ENCODE measurements at regions not wholly inside any gene's neighbourhood (a gene's known extent, or its start where the extent isn't known, plus 50 kb on each side); places are given as distances from the start of the nearest gene placed in this dataset.

DNA sequence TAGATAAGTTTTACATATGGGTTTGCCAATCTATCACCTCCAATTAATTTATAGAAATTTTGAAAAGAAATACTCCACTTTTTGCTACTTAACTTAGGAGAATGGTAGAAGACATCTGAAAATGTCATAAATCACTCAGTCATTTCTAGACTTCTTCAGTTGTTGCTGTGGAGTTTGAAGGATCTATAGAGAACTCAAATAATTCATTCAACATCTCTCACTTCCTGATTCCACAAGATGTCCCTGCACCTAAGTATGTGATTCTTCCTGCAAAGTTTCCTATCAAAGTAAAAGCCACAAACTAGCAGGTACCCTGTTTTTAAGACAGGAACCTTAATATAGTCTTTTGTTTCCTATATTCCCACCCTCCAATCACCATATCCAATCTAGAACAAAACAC, 297.1 kb upstream of the ATP10B start:
- ATAC-seq, result no peak

GRCh38 chr5:161138751-161139455, 286.9 kb upstream of the ATP10B start:
- H3K4me3 ChIP-seq, result no peak overlapping the region
- H3K27me3 ChIP-seq, result no peaks in the 10 kb centered on the region
- intact Hi-C loops (cut with DNase I), result no loop called here
- no peak for ATAC-seq
- H3K36me3 ChIP-seq, result no peaks in the 10 kb centered on the region
- TF ChIP-seq POLR2A (IDR thresholded peaks at IDR 0.05) (no peak), CTCF (IDR thresholded peaks at IDR 0.05) (no peak)
- H3K27ac ChIP-seq, result no peak overlapping the region
- no peaks in the 10 kb centered on the region for H3K4me1 ChIP-seq
- DNase-seq, result no peak
- 30% methylated on average over 2 of the region's 2 CpGs for WGBS (ENCODE audit: insufficient coverage, low coverage, low lambda C conversion rate, missing lambda C conversion rate)
- no peaks in the 10 kb centered on the region for H3K9me3 ChIP-seq

More for the DNA sequence above, 297.1 kb upstream of the ATP10B start:
- intact Hi-C loops (cut with DNase I), result no loop called here
- DNase-seq, result no peak
- no peak for TF ChIP-seq CTCF (IDR thresholded peaks at IDR 0.05)
- TF ChIP-seq POLR2A (IDR thresholded peaks at IDR 0.05), result no peak
- Histone ChIP-seq H3K4me1 (no peaks in the 10 kb centered on the region), H3K27me3 (no peaks in the 10 kb centered on the region), H3K4me3 (no peak overlapping the region), H3K9me3 (no peaks in the 10 kb centered on the region), H3K36me3 (no peaks in the 10 kb centered on the region), H3K27ac (no peak overlapping the region)

GRCh38 chr5:161134956-161135355, 282.9 kb upstream of the ATP10B start:
- no peaks in the 10 kb centered on the region for H3K9me3 ChIP-seq
- H3K4me1 ChIP-seq, result no peaks in the 10 kb centered on the region
- DNase-seq (no peak), ATAC-seq (no peak)
- intact Hi-C loops (cut with DNase I), result no loop called here
- H3K27ac ChIP-seq, result no peak overlapping the region
- H3K4me3 ChIP-seq, result no peak overlapping the region
- WGBS (ENCODE audit: insufficient coverage, low coverage, low lambda C conversion rate, missing lambda C conversion rate), result 31% methylated on average over 5 of the region's 5 CpGs
- H3K36me3 ChIP-seq, result no peaks in the 10 kb centered on the region
- TF ChIP-seq CTCF (IDR thresholded peaks at IDR 0.05) (no peak), POLR2A (IDR thresholded peaks at IDR 0.05) (no peak)
- H3K27me3 ChIP-seq, result no peaks in the 10 kb centered on the region

DNA sequence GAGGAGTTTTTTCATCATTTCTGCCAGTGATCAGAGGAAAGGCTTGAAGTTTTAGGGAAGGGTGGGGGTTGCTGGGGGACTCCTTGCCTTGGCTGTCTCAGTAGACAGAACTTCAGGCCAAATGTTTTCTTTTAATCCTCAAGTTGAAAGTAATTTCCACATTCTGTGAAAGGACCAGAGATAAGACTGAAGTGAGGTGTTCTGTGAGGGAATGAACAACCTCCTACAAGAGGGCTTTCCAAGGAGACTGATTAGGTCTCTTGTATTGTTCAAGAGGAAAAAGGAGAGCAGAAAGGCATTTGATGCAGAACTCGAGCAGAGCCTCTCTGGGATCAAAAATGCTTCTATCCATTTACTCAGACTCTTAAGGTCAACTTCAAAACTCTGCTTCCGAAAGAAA, 282.1 kb upstream of the ATP10B start:
- no peak for ATAC-seq
- Histone ChIP-seq H3K4me3 (no peak overlapping the region), H3K9me3 (no peaks in the 10 kb centered on the region), H3K27me3 (no peaks in the 10 kb centered on the region), H3K27ac (no peak overlapping the region), H3K36me3 (no peaks in the 10 kb centered on the region), H3K4me1 (no peaks in the 10 kb centered on the region)
- DNase-seq, result no peak
- no peak for TF ChIP-seq CTCF (IDR thresholded peaks at IDR 0.05)
- intact Hi-C loops (cut with DNase I), result no loop called here
- WGBS (ENCODE audit: insufficient coverage, low coverage, low lambda C conversion rate, missing lambda C conversion rate), result 17% methylated on average over 2 of the region's 2 CpGs

DNA sequence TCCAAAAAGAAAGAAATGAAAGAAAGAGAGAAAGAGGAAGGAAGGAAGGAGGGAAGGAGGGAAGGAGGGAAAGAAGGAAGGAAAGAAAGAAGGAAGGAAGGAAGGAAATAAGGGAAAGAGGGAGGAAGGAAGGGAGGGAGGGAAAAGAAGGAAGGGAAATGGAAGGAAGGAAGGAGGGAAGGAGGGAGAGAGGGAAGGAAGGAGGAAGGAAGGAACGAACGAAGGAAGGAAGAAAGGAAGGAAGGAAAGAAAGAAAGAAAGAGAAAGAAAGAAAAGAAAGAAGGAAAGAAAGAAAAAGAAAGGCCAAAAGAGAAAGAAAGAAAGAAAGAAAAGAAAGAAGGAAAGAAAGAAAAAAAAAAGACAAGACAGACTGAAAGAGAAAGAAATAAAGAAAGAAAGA, 263.9 kb upstream of the ATP10B start:
- WGBS (ENCODE audit: insufficient coverage, low coverage, low lambda C conversion rate, missing lambda C conversion rate), result 36% methylated on average over 2 of the region's 2 CpGs
- no peaks in the 10 kb centered on the region for H3K9me3 ChIP-seq

More for the DNA sequence above, 263.9 kb upstream of the ATP10B start:
- Histone ChIP-seq H3K36me3 (no peaks in the 10 kb centered on the region), H3K27me3 (no peaks in the 10 kb centered on the region), H3K27ac (no peak overlapping the region), H3K4me3 (no peak overlapping the region), H3K4me1 (no peaks in the 10 kb centered on the region)
- TF ChIP-seq CTCF (IDR thresholded peaks at IDR 0.05) (no peak), POLR2A (IDR thresholded peaks at IDR 0.05) (no peak)
- DNase-seq (no peak), ATAC-seq (no peak)
- intact Hi-C loops (cut with DNase I), result no loop called here

Measured in right lobe of liver (tissue), 6 donors.